ENCODE measurements at regions not wholly inside any gene's neighbourhood (a gene's known extent, or its start where the extent isn't known, plus 50 kb on each side); places are given as distances from the start of the nearest gene placed in this dataset.

- intact Hi-C loops (cut with DNase I; ENCODE audit: low total_unique reads) = no loop called here
- no peaks in the 10 kb centered on the region for H3K36me3 ChIP-seq
- H3K27me3 ChIP-seq = no peaks in the 10 kb centered on the region
- H3K9me3 ChIP-seq = no peaks in the 10 kb centered on the region
- TF ChIP-seq CTCF (IDR thresholded peaks at IDR 0.05) = no peak
- no peak overlapping the region for H3K27ac ChIP-seq
- no peak for DNase-seq
- peaks cover 0 to 27% (median 22%) of the 10 kb centered on the region in 4 donors for H3K4me1 ChIP-seq
- no peak overlapping the region for H3K4me3 ChIP-seq
These were observed 53.7 kb upstream of the LGALSL start for GRCh38 chr2:64400105-64400728.

GRCh38 chr2:64400733-64401528 is 53.0 kb upstream of the LGALSL start:
- no peaks in the 10 kb centered on the region for H3K9me3 ChIP-seq
- intact Hi-C loops (cut with DNase I; ENCODE audit: low total_unique reads) = no loop called here
- H3K27me3 ChIP-seq = no peaks in the 10 kb centered on the region
- H3K4me1 ChIP-seq = peaks cover 0 to 34% (median 26%) of the 10 kb centered on the region in 4 donors
- no peak for TF ChIP-seq CTCF (IDR thresholded peaks at IDR 0.05)
- H3K36me3 ChIP-seq = no peaks in the 10 kb centered on the region
- no peak for DNase-seq
- no peak overlapping the region for H3K27ac ChIP-seq
- no peak overlapping the region for H3K4me3 ChIP-seq

GRCh38 chr2:64401529-64401880 is 52.5 kb upstream of the LGALSL start:
- DNase-seq = no peak
- no peak overlapping the region for H3K4me3 ChIP-seq
- H3K27me3 ChIP-seq = no peaks in the 10 kb centered on the region
- no peaks in the 10 kb centered on the region for H3K36me3 ChIP-seq
- H3K27ac ChIP-seq = no peak overlapping the region
- H3K9me3 ChIP-seq = no peaks in the 10 kb centered on the region
- intact Hi-C loops (cut with DNase I; ENCODE audit: low total_unique reads) = no loop called here
- H3K4me1 ChIP-seq = peaks cover 0 to 37% (median 30%) of the 10 kb centered on the region in 4 donors
- no peak for TF ChIP-seq CTCF (IDR thresholded peaks at IDR 0.05)

GRCh38 chr2:64402876-64403275 is 51.1 kb upstream of the LGALSL start:
- DNase-seq = no peak
- Histone ChIP-seq H3K36me3 (no peaks in the 10 kb centered on the region), H3K27me3 (no peaks in the 10 kb centered on the region), H3K9me3 (no peaks in the 10 kb centered on the region), H3K4me1 (peaks cover 0 to 37% (median 30%) of the 10 kb centered on the region in 4 donors), H3K4me3 (no peak overlapping the region), H3K27ac (peak overlapping the region; percentile 79 to 80)
- intact Hi-C loops (cut with DNase I; ENCODE audit: low total_unique reads) = no loop called here
- TF ChIP-seq CTCF (IDR thresholded peaks at IDR 0.05) = no peak

- intact Hi-C loops (cut with DNase I; ENCODE audit: low total_unique reads) = no loop called here
- Histone ChIP-seq H3K36me3 (no peaks in the 10 kb centered on the region), H3K4me3 (peak overlapping the region in 1 of 2 donors; percentile 27), H3K27ac (peak overlapping the region; percentile 79 to 80), H3K27me3 (no peaks in the 10 kb centered on the region), H3K9me3 (no peaks in the 10 kb centered on the region), H3K4me1 (peaks cover 0 to 37% (median 30%) of the 10 kb centered on the region in 4 donors)
- TF ChIP-seq CTCF (IDR thresholded peaks at IDR 0.05) = no peak
- DNase-seq = no peak
These were observed 50.5 kb upstream of the LGALSL start for GRCh38 chr2:64403426-64403825.
